Calu3 (cell line): ENCODE measurements at regions not wholly inside any gene's neighbourhood (a gene's known extent, or its start where the extent isn't known, plus 50 kb on each side); places are given as distances from the start of the nearest gene placed in this dataset.
"Not testable (repeated sequence)": the region's sequence is repeated elsewhere in the genome, so short reads cannot be mapped to it uniquely, and the experiment has no call there.

Experiments
- BruUV-seq: library from RNA; stranded (reverse); fragments of 400-500 nt; replicated peaks from 2 replicates; lab custom pipeline; 2021; lab: Mats Ljungman, UMichigan
- CTCF ChIA-PET: fragments of 300-600 bp; sonication (Branson Sonifier 250); formaldehyde crosslinking; loops from one replicate; lab custom pipeline; 2022; ENCODE audit warnings: antibody characterized with exemption; lab: Charles Lee
- DNase-seq: peaks from one replicate; pipeline ENCODE4 v3.0.0; 2022
- H3K27ac Mint-ChIP-seq: one replicate; pipeline ENCODE4 v1.8.0; 2022; ENCODE audit warnings: mixed read lengths; ENCODE audit not compliant: unreplicated experiment
- H3K27me3 Mint-ChIP-seq: one replicate; pipeline ENCODE4 v1.8.0; 2022; ENCODE audit warnings: mixed read lengths; ENCODE audit not compliant: unreplicated experiment
- H3K36me3 Mint-ChIP-seq: one replicate; pipeline ENCODE4 v1.8.0; 2022; ENCODE audit warnings: mild to moderate bottlenecking, moderate library complexity, mixed read lengths; ENCODE audit not compliant: insufficient read depth, unreplicated experiment
- H3K4me1 Mint-ChIP-seq: one replicate; pipeline ENCODE4 v1.8.0; 2022; ENCODE audit warnings: mild to moderate bottlenecking, low read depth, mixed read lengths; ENCODE audit not compliant: unreplicated experiment
- H3K4me3 Mint-ChIP-seq: one replicate; pipeline ENCODE4 v1.8.0; 2022; ENCODE audit warnings: mild to moderate bottlenecking, low read depth, moderate library complexity, mixed read lengths; ENCODE audit not compliant: unreplicated experiment
- H3K9me3 Mint-ChIP-seq: one replicate; pipeline ENCODE4 v1.8.0; 2022; ENCODE audit warnings: low read depth, mixed read lengths; ENCODE audit not compliant: unreplicated experiment
- intact Hi-C: fragments of 100-400 bp; cut with micrococcal nuclease; formaldehyde crosslinking; loops from one replicate; pipeline ENCODE4 v1.10.0; 2022; ENCODE audit not compliant: unreplicated experiment
- TF ChIP-seq, protein P1 (sequence below): fragments of 200-600 bp; IDR thresholded peaks from one replicate; pipeline ENCODE4 v1.8.0; 2022; ENCODE audit warnings: antibody characterized with exemption; ENCODE audit not compliant: unreplicated experiment

DNA sequence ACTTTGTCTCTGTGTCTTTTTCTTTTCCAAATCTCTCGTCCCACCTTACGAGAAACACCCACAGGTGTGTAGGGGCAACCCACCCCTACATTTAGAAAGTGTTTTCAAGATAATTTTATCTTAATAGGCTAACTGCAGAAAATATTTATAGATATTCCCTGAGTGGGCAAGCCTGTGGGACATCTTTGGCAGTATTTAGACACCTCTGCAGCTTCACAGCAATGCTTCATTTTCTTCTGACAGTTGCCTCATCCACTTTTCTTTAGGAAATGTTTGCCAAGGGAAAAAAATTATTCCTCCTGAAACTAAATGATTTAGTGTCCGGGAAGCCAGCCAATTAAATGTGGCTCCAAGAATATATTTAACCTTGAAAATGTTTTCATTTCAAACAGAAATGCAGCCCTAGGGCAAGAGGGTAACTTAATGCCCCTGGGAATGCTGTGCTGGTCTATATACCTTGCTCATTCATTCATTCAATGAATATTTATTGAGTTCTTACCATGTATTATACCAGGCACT, 290.4 kb downstream of the ABCC12 start:
- Mint-ChIP-seq H3K36me3 (no peaks in the 10 kb centered on the region), H3K27ac (no peak overlapping the region), H3K27me3 (peaks cover 63% of the 10 kb centered on the region), H3K4me3 (no peak overlapping the region), H3K9me3 (no peaks in the 10 kb centered on the region), H3K4me1 (no peaks in the 10 kb centered on the region)
- CTCF ChIA-PET, result no interaction called here
- BruUV-seq, result no TSS peak
- TF ChIP-seq, protein P1, sequence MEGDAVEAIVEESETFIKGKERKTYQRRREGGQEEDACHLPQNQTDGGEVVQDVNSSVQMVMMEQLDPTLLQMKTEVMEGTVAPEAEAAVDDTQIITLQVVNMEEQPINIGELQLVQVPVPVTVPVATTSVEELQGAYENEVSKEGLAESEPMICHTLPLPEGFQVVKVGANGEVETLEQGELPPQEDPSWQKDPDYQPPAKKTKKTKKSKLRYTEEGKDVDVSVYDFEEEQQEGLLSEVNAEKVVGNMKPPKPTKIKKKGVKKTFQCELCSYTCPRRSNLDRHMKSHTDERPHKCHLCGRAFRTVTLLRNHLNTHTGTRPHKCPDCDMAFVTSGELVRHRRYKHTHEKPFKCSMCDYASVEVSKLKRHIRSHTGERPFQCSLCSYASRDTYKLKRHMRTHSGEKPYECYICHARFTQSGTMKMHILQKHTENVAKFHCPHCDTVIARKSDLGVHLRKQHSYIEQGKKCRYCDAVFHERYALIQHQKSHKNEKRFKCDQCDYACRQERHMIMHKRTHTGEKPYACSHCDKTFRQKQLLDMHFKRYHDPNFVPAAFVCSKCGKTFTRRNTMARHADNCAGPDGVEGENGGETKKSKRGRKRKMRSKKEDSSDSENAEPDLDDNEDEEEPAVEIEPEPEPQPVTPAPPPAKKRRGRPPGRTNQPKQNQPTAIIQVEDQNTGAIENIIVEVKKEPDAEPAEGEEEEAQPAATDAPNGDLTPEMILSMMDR, result no peak
- intact Hi-C loops, result no loop called here
- no peak for DNase-seq

DNA sequence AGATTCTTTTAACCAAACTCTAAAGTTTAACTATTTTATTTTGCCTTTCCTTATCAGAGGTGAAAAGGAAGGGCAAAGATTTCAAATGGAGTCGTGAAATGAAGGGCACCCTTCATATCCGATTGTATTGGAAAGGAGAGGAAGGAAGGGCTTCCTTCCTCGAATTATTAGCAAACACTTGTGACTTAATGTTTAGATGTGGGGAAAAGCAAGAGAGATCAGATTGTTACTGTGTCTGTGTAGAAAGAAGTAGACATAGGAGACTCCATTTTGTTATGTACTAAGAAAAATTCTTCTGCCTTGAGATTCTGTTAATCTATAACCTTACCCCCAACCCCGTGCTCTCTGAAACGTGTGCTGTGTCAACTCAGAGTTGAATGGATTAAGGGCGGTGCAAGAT, 291.5 kb downstream of the ABCC12 start:
- H3K27me3 Mint-ChIP-seq, result peaks cover 52% of the 10 kb centered on the region
- not testable (repeated sequence) for BruUV-seq

DNA sequence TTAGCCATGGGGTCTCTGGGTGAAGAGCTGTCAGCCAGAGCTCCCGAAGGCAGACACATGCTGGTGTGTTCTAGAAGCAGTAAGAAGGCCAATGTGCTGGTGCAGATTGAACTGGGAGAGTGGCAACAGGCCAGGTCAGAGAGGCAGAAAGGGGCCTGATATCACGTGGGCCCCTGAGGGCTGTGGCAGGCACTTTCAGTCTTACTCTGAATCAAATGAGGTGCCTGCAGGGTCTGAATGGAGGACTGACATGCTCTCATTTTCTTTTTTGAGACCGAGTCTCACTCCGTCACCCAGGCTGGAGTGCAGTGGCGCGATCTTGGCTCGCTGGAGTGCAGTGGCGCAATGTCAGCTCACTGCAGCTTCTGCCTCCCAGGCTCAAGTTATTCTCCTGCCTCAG, 293.8 kb downstream of the ABCC12 start:
- no peak for DNase-seq
- no TSS peak for BruUV-seq
- H3K27me3 Mint-ChIP-seq, result peaks cover 57% of the 10 kb centered on the region
- H3K4me1 Mint-ChIP-seq, result no peaks in the 10 kb centered on the region
- no peaks in the 10 kb centered on the region for H3K36me3 Mint-ChIP-seq
- intact Hi-C loops, result no loop called here
- CTCF ChIA-PET, result no interaction called here
- H3K4me3 Mint-ChIP-seq, result no peak overlapping the region
- no peaks in the 10 kb centered on the region for H3K9me3 Mint-ChIP-seq
- TF ChIP-seq, protein P1, result no peak
- no peak overlapping the region for H3K27ac Mint-ChIP-seq

More for the DNA sequence above, 291.5 kb downstream of the ABCC12 start:
- CTCF ChIA-PET, H3K27ac Mint-ChIP-seq, H3K36me3 Mint-ChIP-seq, H3K4me1 Mint-ChIP-seq, intact Hi-C loops, H3K9me3 Mint-ChIP-seq, H3K4me3 Mint-ChIP-seq, DNase-seq: not testable (repeated sequence)

DNA sequence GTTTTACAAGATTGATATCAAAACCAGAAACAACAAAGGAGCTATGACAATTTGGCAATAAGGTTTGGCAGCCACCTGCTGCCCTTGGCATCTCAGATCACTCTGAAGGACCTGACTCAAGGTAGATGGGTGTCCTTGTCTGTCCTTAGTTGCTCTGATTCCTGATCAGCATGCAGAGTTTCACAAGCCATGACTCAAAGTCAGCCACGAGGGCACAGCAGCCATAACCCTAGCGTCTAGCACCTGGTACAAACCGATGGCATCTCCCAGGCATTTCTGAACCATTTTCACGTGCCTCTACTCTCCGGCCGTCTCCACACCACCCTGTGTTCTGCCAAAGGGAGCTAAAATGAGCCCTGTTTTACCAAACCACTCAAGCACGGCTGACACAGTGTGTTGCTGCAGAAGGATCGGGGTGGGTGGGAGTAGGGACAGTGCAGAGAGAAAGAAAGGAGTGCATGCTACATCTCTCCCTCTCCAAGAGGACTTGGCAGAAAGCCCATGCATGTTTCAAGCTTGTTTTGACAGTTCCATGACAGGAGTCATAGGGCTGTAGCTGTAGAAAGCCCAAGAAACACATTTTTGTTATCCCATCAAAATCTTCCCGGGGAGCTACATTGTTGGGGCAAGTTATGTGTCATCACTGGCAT, 297.3 kb downstream of the ABCC12 start:
- H3K27me3 Mint-ChIP-seq, result peaks cover 49% of the 10 kb centered on the region
- no TSS peak for BruUV-seq
- H3K4me3 Mint-ChIP-seq, result no peak overlapping the region
- DNase-seq, result no peak
- H3K4me1 Mint-ChIP-seq, result no peaks in the 10 kb centered on the region
- TF ChIP-seq, protein P1, result no peak
- H3K36me3 Mint-ChIP-seq, result no peaks in the 10 kb centered on the region
- CTCF ChIA-PET, result no interaction called here
- H3K27ac Mint-ChIP-seq, result no peak overlapping the region
- intact Hi-C loops, result no loop called here
- peaks cover 5% of the 10 kb centered on the region for H3K9me3 Mint-ChIP-seq

DNA sequence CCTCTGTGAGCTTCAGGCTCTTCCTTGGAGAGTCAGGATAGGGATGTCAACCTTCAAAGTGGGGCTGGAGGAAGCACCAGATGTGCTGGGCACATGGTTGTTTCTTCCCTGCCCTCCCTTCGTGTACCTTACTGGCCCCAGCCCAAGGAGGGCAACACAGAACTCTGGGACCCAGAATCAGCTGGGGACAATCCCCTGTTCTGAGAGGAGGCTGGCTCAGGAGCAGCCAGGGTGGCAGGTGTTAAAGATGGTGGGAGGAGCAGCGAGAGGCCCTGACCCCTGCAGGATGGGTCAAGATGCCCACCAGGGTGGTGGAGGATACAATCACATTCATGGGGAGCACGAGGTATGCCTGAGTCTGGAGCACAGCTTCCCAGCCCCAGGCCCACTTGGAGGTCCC, 300.4 kb downstream of the ABCC12 start:
- TF ChIP-seq, protein P1, result no peak
- no TSS peak for BruUV-seq
- no peaks in the 10 kb centered on the region for H3K4me1 Mint-ChIP-seq
- intact Hi-C loops, result no loop called here
- H3K36me3 Mint-ChIP-seq, result no peaks in the 10 kb centered on the region
- CTCF ChIA-PET, result no interaction called here
- H3K27ac Mint-ChIP-seq, result no peak overlapping the region
- H3K9me3 Mint-ChIP-seq, result peaks cover 5% of the 10 kb centered on the region
- peaks cover 48% of the 10 kb centered on the region for H3K27me3 Mint-ChIP-seq
- no peak overlapping the region for H3K4me3 Mint-ChIP-seq
- DNase-seq, result no peak
